Breast epithelium (tissue), 3 donors: ENCODE measurements at regions not wholly inside any gene's neighbourhood (a gene's known extent, or its start where the extent isn't known, plus 50 kb on each side); places are given as distances from the start of the nearest gene placed in this dataset.

Experiments
- CTCF ChIP-seq, 3 donors: fragments of 450-650 bp; IDR thresholded peaks; one replicate each; pipeline ENCODE4 v1.5.1; 2016 to 2017; ENCODE audit warnings: antibody characterized with exemption in 3 of 3, mild to moderate bottlenecking in 3 of 3, moderate library complexity in 3 of 3
- POLR2A ChIP-seq: fragments of 450-650 bp; IDR thresholded peaks from one replicate; pipeline ENCODE4 v1.6.1; 2016; ENCODE audit warnings: antibody characterized with exemption, mild to moderate bottlenecking, moderate library complexity
- POLR2AphosphoS5 ChIP-seq, 3 donors: sonication (generic); formaldehyde crosslinking; IDR thresholded peaks; one replicate each; pipeline ENCODE4 v1.6.1; 2017; ENCODE audit warnings: antibody characterized with exemption in 3 of 3

- TF ChIP-seq CTCF (IDR thresholded peaks at IDR 0.05), result no peak
- TF ChIP-seq POLR2AphosphoS5 (IDR thresholded peaks at IDR 0.05), result no peak
- no peak for TF ChIP-seq POLR2A
These were observed 639.8 kb upstream of the INTU start for GRCh38 chr4:126992910-126993309.
